ENCODE measurements at regions not wholly inside any gene's neighbourhood (a gene's known extent, or its start where the extent isn't known, plus 50 kb on each side); places are given as distances from the start of the nearest gene placed in this dataset.

DNA sequence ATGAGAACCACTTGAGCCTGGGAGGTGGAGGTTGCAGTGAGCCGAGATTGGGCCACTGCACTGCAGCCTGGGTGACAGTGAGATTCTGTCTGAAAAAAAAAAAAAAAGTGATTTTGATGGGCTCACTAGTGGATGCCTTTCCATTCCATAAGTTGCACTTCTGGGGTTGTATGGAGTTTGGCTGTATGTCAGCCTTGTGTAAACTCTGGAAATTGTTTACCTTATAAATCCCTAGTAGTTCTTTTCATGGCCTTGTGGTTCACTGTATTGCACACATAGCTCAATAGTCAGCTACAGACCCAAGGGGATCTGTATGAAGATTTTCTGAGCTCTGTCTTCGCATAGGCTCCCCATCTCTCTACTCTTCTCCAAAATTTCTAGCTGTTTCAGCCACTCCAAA is 131.9 kb downstream of the SOX11 start:
- H3K4me1 ChIP-seq (ENCODE audit: control insufficient read depth, extremely low read depth, insufficient read depth, low read length), result no peaks in the 10 kb centered on the region
- H3K9me3 ChIP-seq (ENCODE audit: control insufficient read depth, low read depth, low read length), result no peaks in the 10 kb centered on the region
- no peaks in the 10 kb centered on the region for H4K20me1 ChIP-seq (ENCODE audit: control insufficient read depth, extremely low read depth, insufficient read depth, low read length)
- no peak overlapping the region for H3K27ac ChIP-seq (ENCODE audit: control insufficient read depth, insufficient read depth, low read length)
- no peak overlapping the region for H2AFZ ChIP-seq (ENCODE audit: control insufficient read depth, low read length)
- H3K27me3 ChIP-seq (ENCODE audit: control insufficient read depth, extremely low read depth, insufficient read depth, low read length), result no peaks in the 10 kb centered on the region
- no peak overlapping the region for H3K4me2 ChIP-seq (ENCODE audit: control insufficient read depth, extremely low read depth, insufficient read depth, low read depth, low read length)
- H3K79me2 ChIP-seq (ENCODE audit: control insufficient read depth, insufficient read depth, low read length), result no peaks in the 10 kb centered on the region
- H3K4me3 ChIP-seq (ENCODE audit: control insufficient read depth in 2 of 3, extremely low read depth in 1 of 3, insufficient read depth in 2 of 3, low read depth in 1 of 3, low read length in 3 of 3), result no peak overlapping the region
- H3K9ac ChIP-seq (ENCODE audit: control insufficient read depth, extremely low read depth, insufficient read depth, low read length), result no peak overlapping the region
- FAIRE-seq (no peak), DNase-seq (ENCODE audit: low read depth, low spot score) (no peak)
- H3K36me3 ChIP-seq (ENCODE audit: control insufficient read depth in 2 of 2, extremely low read depth in 1 of 2, insufficient read depth in 2 of 2, low read length in 2 of 2), result no peaks in the 10 kb centered on the region
- TF ChIP-seq, protein P1, sequence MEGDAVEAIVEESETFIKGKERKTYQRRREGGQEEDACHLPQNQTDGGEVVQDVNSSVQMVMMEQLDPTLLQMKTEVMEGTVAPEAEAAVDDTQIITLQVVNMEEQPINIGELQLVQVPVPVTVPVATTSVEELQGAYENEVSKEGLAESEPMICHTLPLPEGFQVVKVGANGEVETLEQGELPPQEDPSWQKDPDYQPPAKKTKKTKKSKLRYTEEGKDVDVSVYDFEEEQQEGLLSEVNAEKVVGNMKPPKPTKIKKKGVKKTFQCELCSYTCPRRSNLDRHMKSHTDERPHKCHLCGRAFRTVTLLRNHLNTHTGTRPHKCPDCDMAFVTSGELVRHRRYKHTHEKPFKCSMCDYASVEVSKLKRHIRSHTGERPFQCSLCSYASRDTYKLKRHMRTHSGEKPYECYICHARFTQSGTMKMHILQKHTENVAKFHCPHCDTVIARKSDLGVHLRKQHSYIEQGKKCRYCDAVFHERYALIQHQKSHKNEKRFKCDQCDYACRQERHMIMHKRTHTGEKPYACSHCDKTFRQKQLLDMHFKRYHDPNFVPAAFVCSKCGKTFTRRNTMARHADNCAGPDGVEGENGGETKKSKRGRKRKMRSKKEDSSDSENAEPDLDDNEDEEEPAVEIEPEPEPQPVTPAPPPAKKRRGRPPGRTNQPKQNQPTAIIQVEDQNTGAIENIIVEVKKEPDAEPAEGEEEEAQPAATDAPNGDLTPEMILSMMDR (optimal IDR thresholded peaks at IDR 0.05 in 1 of 3, IDR thresholded peaks at IDR 0.05 in 1 of 3, conservative IDR thresholded peaks at IDR 0.05 in 1 of 3; ENCODE audit: extremely low read depth in 1 of 3, insufficient read depth in 2 of 3, low read length in 3 of 3), result no peak
- no peak for TF ChIP-seq EZH2 (IDR thresholded peaks at IDR 0.05; ENCODE audit: low read length)
- H3K9me1 ChIP-seq (ENCODE audit: control insufficient read depth, extremely low read depth, insufficient read depth, low read length), result no peaks in the 10 kb centered on the region
- dilution Hi-C loops (cut with MboI; ENCODE audit: extremely low pct_ligation_motif_present, low sequenced_read_pairs), result no loop called here

DNA sequence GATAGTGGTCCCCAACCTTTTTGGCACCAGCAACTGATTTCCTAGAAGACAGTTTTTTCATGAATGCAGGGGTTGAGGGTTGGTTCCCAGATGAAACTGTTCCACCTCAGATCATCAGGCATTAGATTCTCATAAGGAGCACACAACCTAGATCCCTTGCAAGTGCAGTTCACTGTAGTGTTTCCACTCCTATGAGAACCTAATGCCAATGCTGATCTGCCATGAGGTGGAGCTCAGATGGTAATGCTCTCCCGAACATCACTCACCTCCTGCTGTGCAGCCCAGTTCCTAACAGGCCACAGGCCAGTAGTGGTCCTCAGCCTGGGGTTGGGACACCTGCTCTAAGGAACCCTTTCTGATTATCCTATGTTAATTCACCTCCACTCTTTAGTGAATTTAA is 133.5 kb downstream of the SOX11 start:
- H3K9me3 ChIP-seq (ENCODE audit: control insufficient read depth, low read depth, low read length), result no peaks in the 10 kb centered on the region
- no peaks in the 10 kb centered on the region for H3K27me3 ChIP-seq (ENCODE audit: control insufficient read depth, extremely low read depth, insufficient read depth, low read length)
- FAIRE-seq (no peak), DNase-seq (ENCODE audit: low read depth, low spot score) (no peak)
- H3K36me3 ChIP-seq (ENCODE audit: control insufficient read depth in 2 of 2, extremely low read depth in 1 of 2, insufficient read depth in 2 of 2, low read length in 2 of 2), result no peaks in the 10 kb centered on the region
- no peak overlapping the region for H3K27ac ChIP-seq (ENCODE audit: control insufficient read depth, insufficient read depth, low read length)
- no peaks in the 10 kb centered on the region for H3K4me1 ChIP-seq (ENCODE audit: control insufficient read depth, extremely low read depth, insufficient read depth, low read length)
- dilution Hi-C loops (cut with MboI; ENCODE audit: extremely low pct_ligation_motif_present, low sequenced_read_pairs), result no loop called here
- H3K79me2 ChIP-seq (ENCODE audit: control insufficient read depth, insufficient read depth, low read length), result no peaks in the 10 kb centered on the region
- no peak overlapping the region for H2AFZ ChIP-seq (ENCODE audit: control insufficient read depth, low read length)
- TF ChIP-seq EZH2 (IDR thresholded peaks at IDR 0.05; ENCODE audit: low read length), result no peak
- TF ChIP-seq, protein P1 (optimal IDR thresholded peaks at IDR 0.05 in 1 of 3, IDR thresholded peaks at IDR 0.05 in 1 of 3, conservative IDR thresholded peaks at IDR 0.05 in 1 of 3; ENCODE audit: extremely low read depth in 1 of 3, insufficient read depth in 2 of 3, low read length in 3 of 3), result no peak
- H3K9ac ChIP-seq (ENCODE audit: control insufficient read depth, extremely low read depth, insufficient read depth, low read length), result no peak overlapping the region
- no peak overlapping the region for H3K4me3 ChIP-seq (ENCODE audit: control insufficient read depth in 2 of 3, extremely low read depth in 1 of 3, insufficient read depth in 2 of 3, low read depth in 1 of 3, low read length in 3 of 3)
- H4K20me1 ChIP-seq (ENCODE audit: control insufficient read depth, extremely low read depth, insufficient read depth, low read length), result no peaks in the 10 kb centered on the region
- no peak overlapping the region for H3K4me2 ChIP-seq (ENCODE audit: control insufficient read depth, extremely low read depth, insufficient read depth, low read depth, low read length)
- no peaks in the 10 kb centered on the region for H3K9me1 ChIP-seq (ENCODE audit: control insufficient read depth, extremely low read depth, insufficient read depth, low read length)
